ENCODE measurements at regions not wholly inside any gene's neighbourhood (a gene's known extent, or its start where the extent isn't known, plus 50 kb on each side); places are given as distances from the start of the nearest gene placed in this dataset.

DNA sequence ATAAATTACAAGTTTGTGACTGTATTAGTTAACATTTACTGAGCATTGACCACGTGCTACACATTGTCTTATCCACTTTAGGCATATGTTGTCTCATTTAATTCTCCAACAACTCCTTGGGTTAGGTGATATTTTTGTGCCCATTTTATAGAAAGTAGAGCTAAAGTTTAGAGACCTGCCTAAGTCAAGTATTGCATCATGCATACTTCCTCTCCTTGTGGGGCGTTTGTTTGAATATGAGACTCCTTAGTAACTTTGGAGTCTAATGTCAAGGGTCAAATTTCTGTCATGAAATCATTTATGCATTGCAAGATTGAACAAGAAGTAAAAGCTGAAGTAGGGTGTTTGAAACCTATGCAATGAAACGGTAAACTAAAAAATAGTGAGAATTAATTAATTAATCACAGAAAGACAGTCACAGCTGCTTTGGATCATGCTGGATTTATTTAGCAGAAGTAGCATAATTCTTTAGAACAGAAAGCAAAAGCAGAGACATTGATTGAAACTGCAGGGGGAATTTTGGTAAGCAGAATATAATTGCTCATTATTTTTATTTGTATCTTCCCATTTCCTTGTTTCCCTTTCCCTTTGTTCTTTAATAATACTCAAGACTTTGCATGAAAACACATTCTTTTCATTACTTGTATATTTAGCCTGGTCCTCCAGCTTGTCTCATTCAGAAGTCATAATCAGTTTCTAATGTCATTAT lies 1374.4 kb upstream of the GJE1 start:
- H3K27ac ChIP-seq, result no peak overlapping the region
- TF ChIP-seq, protein P1, sequence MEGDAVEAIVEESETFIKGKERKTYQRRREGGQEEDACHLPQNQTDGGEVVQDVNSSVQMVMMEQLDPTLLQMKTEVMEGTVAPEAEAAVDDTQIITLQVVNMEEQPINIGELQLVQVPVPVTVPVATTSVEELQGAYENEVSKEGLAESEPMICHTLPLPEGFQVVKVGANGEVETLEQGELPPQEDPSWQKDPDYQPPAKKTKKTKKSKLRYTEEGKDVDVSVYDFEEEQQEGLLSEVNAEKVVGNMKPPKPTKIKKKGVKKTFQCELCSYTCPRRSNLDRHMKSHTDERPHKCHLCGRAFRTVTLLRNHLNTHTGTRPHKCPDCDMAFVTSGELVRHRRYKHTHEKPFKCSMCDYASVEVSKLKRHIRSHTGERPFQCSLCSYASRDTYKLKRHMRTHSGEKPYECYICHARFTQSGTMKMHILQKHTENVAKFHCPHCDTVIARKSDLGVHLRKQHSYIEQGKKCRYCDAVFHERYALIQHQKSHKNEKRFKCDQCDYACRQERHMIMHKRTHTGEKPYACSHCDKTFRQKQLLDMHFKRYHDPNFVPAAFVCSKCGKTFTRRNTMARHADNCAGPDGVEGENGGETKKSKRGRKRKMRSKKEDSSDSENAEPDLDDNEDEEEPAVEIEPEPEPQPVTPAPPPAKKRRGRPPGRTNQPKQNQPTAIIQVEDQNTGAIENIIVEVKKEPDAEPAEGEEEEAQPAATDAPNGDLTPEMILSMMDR (IDR thresholded peaks at IDR 0.05), result no peak
- TF ChIP-seq ZFX (IDR thresholded peaks at IDR 0.05; ENCODE audit: borderline replicate concordance), result no peak

DNA sequence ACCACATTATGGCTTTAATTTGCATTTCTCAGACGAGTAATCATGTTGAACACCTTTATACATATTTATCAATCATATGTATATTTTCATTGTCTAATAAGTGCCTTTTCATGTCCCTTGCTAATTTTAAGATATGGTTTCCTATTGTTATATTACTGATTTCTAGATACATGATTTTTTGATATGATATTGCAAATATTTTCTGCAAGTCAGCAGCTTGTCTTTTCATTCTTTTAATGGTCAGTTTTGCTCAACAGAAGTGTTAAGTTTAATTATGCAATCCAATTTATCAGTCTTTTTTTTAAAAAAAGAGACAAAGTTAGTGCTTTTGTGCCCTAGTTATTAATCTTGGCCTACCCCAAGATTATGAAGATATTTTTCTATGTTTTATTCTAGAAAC lies 1377.8 kb upstream of the CITED2 start:
- H3K27ac ChIP-seq, result no peak overlapping the region
- TF ChIP-seq, protein P1 (IDR thresholded peaks at IDR 0.05), result no peak

DNA sequence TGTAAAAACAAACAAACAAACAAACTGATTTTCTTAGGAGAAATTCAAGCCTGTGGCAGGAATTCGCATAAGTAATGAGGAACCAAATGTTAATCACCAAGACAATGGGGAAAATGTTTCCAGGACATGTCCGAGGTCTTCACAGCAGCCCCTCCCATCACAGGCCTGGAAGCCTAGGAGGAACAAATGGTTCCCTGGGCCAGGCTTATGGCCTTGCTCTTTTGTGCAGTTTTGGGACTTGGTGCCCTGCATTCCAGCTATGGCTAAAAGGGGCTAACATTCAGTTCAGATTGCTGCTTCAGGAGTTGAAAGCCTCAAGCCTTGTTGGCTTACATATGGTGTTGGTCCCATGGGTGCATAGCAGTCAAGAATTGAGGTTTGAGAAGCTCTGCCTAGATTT lies 1372.7 kb upstream of the CITED2 start:
- TF ChIP-seq ZFX (IDR thresholded peaks at IDR 0.05; ENCODE audit: borderline replicate concordance), result no peak
- TF ChIP-seq, protein P1 (IDR thresholded peaks at IDR 0.05), result no peak
- no peak overlapping the region for H3K27ac ChIP-seq

DNA sequence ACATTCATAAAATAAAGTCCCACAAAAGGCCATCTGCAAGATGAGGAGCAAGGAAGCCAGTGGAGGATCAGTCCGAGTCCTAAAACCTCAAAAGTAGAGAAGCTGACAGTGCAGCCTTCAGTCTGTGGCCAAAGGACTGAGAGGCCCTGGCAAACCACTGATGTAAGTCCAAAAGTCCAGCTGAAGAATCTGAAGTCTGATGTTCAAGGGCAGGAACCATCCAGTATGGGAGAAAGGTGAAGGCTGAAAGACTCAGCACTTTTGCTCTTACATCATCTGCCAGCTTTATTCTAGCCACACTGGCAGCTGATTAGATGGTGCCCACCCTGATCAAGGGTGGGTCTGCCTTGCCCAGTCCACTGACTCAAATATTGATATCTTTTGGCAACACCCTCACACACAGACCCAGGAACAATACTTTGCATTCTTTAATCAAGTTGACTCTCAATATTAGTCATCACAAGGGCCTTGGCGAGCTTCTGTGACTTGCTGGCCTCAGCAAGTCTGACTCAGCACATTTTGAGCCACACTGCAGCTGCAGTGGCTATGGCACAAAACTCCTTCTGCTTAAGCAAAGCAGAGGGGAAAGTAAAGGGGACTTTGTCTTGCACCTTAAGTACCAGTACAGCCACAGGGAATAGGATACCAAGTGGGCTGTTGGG lies 1370.3 kb upstream of the CITED2 start:
- no peak overlapping the region for H3K27ac ChIP-seq
- no peak for TF ChIP-seq ZFX (IDR thresholded peaks at IDR 0.05; ENCODE audit: borderline replicate concordance)
- TF ChIP-seq, protein P1 (IDR thresholded peaks at IDR 0.05), result no peak

DNA sequence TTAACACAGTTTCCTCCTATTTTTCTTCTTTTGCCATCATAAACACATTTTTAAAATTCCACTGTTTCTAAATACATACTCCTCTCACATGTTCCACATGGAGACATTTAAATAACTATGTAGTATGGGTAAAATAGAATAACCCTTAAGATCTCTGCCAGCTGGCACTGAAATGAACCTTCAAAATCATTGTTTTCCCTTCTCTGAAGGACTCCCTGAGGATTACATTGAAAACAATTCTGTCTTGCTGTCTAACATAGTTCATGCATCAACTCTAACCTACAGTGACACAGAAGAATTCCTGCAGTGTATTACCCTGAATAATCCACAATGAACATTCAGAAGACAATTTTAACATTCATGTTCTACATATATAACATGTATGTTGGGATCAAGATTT lies 1361.8 kb upstream of the CITED2 start:
- no peak overlapping the region for H3K27ac ChIP-seq
- TF ChIP-seq ZFX (IDR thresholded peaks at IDR 0.05; ENCODE audit: borderline replicate concordance), result no peak
- TF ChIP-seq, protein P1 (IDR thresholded peaks at IDR 0.05), result no peak

DNA sequence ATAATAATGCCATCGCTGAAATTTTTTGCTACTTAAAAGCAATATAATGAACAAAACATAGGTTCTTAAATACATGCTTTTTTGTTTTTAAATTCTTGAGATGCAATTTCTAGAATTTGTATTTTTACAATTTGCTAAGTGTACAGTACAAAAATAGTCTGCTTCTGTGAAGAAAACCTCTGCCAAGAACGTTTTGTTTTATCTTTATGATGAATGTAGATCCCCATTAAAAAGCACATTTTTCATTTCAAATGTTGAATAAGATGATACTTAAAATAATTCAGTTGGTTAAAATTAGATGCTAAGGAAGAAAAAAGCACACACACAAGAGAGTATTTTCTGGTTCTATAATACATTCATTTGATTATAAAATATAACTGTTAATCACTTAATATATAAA lies 1358.5 kb upstream of the CITED2 start:
- TF ChIP-seq, protein P1 (IDR thresholded peaks at IDR 0.05), result no peak
- no peak for TF ChIP-seq ZFX (IDR thresholded peaks at IDR 0.05; ENCODE audit: borderline replicate concordance)

DNA sequence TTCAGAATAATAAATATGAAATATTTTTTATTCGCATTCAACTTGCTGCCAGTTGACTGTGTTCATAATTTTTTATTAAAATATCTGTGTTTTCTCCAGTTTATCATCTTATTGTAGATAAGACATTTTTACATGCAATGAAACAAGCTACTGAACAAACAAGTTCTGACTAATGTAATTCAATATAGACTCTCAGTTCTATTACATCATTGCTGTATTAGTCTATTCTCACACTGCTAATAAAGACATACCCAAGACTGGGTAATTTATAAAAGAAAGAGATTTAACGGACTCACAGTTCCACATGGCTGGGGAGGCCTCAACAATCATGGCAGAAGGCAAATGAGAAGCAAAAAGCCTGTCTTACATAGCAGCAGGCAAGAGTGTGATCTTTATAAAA lies 1357.7 kb upstream of the CITED2 start:
- TF ChIP-seq, protein P1 (IDR thresholded peaks at IDR 0.05), result no peak
- TF ChIP-seq ZFX (IDR thresholded peaks at IDR 0.05; ENCODE audit: borderline replicate concordance), result no peak
- H3K27ac ChIP-seq, result no peak overlapping the region

More for the DNA sequence above, 1358.5 kb upstream of the CITED2 start:
- H3K27ac ChIP-seq, result no peak overlapping the region
